Heart left ventricle (tissue), 16 donors: ENCODE measurements at regions not wholly inside any gene's neighbourhood (a gene's known extent, or its start where the extent isn't known, plus 50 kb on each side); places are given as distances from the start of the nearest gene placed in this dataset.

ENCODE experiments used
- ATAC-seq, 4 donors: fragments of 200-7000 bp; cut with Tn5 transposase; one replicate each; pipeline ENCODE4 v1.9.1; 2020 to 2022; ENCODE audit warnings: moderate library complexity in 4 of 4, mild to moderate bottlenecking in 3 of 4, moderate number of reproducible peaks in 1 of 4
- DNase-seq, 5 donors: peaks; one replicate each; pipeline ENCODE4 v3.0.0-alpha.2; 2020
- H3K27ac ChIP-seq, 12 donors: fragments of 200-600 bp; sonication (generic) in 4 of 12; one replicate each; pipeline versions ENCODE4 v1.5.0 to v1.8.0; 2016 to 2022; ENCODE audit warnings: mild to moderate bottlenecking in 2 of 12
- H3K27me3 ChIP-seq, 9 donors: fragments of 200-600 bp; sonication (generic) in 2 of 9; one replicate each; pipeline versions ENCODE4 v1.5.1 to v1.8.0; 2016 to 2022; ENCODE audit warnings: mild to moderate bottlenecking in 3 of 9
- H3K36me3 ChIP-seq, 9 donors: fragments of 200-600 bp; sonication (generic) in 2 of 9; one replicate each; pipeline versions ENCODE4 v1.5.0 to v1.8.0; 2018 to 2022; ENCODE audit warnings: mild to moderate bottlenecking in 2 of 9
- H3K4me1 ChIP-seq, 12 donors: fragments of 200-600 bp; sonication (generic) in 4 of 12; one replicate each; pipeline versions ENCODE4 v1.5.0 to v1.8.0; 2016 to 2022; ENCODE audit warnings: mild to moderate bottlenecking in 3 of 12
- H3K4me3 ChIP-seq, 12 donors: fragments of 200-600 bp; sonication (generic) in 4 of 12; one replicate each; pipeline versions ENCODE4 v1.5.0 to v1.8.0; 2017 to 2022; ENCODE audit warnings: mild to moderate bottlenecking in 9 of 12, moderate library complexity in 4 of 12
- H3K9me3 ChIP-seq, 12 donors: fragments of 200-600 bp; sonication (generic) in 4 of 12; one replicate each; pipeline versions ENCODE4 v1.5.0 to v1.8.0; 2016 to 2022; ENCODE audit warnings: mild to moderate bottlenecking in 1 of 12
- POLR2A ChIP-seq, 2 donors: fragments of 450-650 bp; IDR thresholded peaks; one replicate each; pipeline ENCODE4 v1.6.1; 2017; ENCODE audit warnings: antibody characterized with exemption in 2 of 2, mild to moderate bottlenecking in 2 of 2, moderate library complexity in 2 of 2
- WGBS, 4 donors: extraction: QIAGEN DNeasy Blood & Tissue Kit in 2 of 4; methylation state at CpG; one replicate each; pipeline versions ENCODE4 v1.1.5 to v1.1.7; 2013 to 2018; 5-methylcytosine and 5-hydroxymethylcytosine counted together
- intact Hi-C, 10 donors: fragments of 100-400 bp; cut with DNase I; formaldehyde crosslinking; loops; one replicate each; pipeline versions ENCODE4 v1.11.1 to v1.14.2; 2022
- TF ChIP-seq, protein P1 (sequence below), 12 donors: fragments of 200-600 bp; sonication (generic) in 4 of 12; IDR thresholded peaks; one replicate each; pipeline versions ENCODE4 v1.5.0 to v1.8.0; 2018 to 2022; ENCODE audit warnings: antibody characterized with exemption in 12 of 12, mild to moderate bottlenecking in 5 of 12
- donor health status: ischemic (EF 13 %, LVEDD 7.1; RV severe dilation, severe dysfunction).
- donor health status: healthy with polysubstance abuse.
- donor health status: DM: no; HTN: yes; CAD: no.
- donor health status: DM: no; HTN: no; CAD: no.
- donor health status: ischemic (EF 25% LVEDD 6.9; RV normal size, moderate dysfunction).
- donor health status: ischemic (EF 25% LVEDD 5.7; RV mildly dilated, moderate dysfunction).
- donor health status: healthy.
- donor health status: DM: yes; HTN: yes; CAD: no.
- donor health status: ischemic (EF 35%, LVEDD 5.7; RV mildly dilated, moderate dysfunction).
- donor health status: nonischemic (EF 11% LVEDD 7.7; RV severe dilation, severe dysfunction).
- donor health status: DM: yes; HTN: yes; CAD: no.
- donor health status: PGD.
- donor health status: ischemic (EF 29% LVEDD 5.4; RV normal size, mild dysfunction).
- donor health status: nonischemic (EF 23%, LVEDD 6.1; RV moderate dilation, normal function).

DNA sequence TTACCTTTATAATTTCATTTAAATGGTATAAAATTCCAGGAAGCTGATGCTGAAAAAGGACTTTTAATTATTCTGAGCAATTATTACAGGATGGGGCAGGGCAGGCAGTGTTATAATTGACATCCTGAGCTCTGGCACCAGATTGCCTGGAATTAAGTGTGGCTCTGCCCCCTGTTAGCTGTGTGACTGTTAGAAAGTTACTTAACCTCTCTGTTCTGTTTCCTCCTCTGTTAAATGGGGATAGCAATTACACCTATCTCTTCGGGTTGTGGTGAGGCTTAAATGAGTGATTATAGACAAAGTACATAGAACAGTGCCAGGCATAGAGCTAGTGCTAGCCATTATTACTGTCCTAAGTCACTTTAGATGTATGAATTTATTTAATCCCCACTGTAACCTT, 327.3 kb downstream of the SMAD2 start:
- ATAC-seq = no peak
- no peak for TF ChIP-seq POLR2A (IDR thresholded peaks at IDR 0.05)
- TF ChIP-seq, protein P1, sequence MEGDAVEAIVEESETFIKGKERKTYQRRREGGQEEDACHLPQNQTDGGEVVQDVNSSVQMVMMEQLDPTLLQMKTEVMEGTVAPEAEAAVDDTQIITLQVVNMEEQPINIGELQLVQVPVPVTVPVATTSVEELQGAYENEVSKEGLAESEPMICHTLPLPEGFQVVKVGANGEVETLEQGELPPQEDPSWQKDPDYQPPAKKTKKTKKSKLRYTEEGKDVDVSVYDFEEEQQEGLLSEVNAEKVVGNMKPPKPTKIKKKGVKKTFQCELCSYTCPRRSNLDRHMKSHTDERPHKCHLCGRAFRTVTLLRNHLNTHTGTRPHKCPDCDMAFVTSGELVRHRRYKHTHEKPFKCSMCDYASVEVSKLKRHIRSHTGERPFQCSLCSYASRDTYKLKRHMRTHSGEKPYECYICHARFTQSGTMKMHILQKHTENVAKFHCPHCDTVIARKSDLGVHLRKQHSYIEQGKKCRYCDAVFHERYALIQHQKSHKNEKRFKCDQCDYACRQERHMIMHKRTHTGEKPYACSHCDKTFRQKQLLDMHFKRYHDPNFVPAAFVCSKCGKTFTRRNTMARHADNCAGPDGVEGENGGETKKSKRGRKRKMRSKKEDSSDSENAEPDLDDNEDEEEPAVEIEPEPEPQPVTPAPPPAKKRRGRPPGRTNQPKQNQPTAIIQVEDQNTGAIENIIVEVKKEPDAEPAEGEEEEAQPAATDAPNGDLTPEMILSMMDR (IDR thresholded peaks at IDR 0.05) = no peak
- intact Hi-C loops = no loop called here
- DNase-seq = no peak
- Histone ChIP-seq H3K9me3 (no peaks in the 10 kb centered on the region), H3K27me3 (no peaks in the 10 kb centered on the region), H3K4me1 (no peaks in the 10 kb centered on the region), H3K27ac (no peak overlapping the region), H3K36me3 (no peaks in the 10 kb centered on the region), H3K4me3 (no peak overlapping the region)
- 55 to 92% (median 77%) methylated on average over 1 of the region's 1 CpG for WGBS, 4 donors

DNA sequence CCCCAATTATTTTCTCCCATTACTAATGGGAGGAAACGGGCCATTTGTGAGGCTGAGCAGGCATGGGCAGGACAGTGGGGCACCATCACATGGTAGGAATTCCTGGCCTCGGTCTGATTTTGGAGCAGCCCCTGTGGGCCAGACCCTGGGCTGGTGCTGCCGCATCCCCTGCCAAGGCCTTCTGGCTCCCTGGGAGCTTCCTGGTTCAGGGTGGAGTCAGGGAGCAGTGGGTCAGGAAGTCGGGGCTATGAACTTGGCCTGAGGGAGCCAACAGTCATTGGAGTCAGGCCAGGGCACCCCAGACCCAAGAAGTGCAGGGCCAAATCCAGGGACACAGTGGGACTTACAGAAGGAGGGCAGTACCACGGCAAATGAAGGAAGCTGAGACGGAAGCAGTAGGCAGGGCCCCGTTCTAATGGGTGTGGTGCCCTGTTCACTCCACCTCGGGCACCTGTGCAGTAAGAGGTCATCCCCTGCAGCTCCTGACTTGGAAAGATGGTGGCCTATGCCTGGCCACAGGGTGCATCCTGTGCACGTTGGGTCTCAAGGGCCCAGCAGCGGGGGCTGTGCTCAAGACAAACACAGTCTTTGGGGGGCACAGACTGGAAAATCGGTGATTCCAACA, 328.1 kb downstream of the SMAD2 start:
- Histone ChIP-seq H3K9me3 (no peaks in the 10 kb centered on the region), H3K27me3 (peaks cover 0 to 2% (median 0%) of the 10 kb centered on the region in 9 donors), H3K27ac (no peak overlapping the region), H3K36me3 (no peaks in the 10 kb centered on the region), H3K4me3 (no peak overlapping the region), H3K4me1 (no peaks in the 10 kb centered on the region)
- no peak for DNase-seq
- intact Hi-C loops = no loop called here
- no peak for ATAC-seq
- TF ChIP-seq, protein P1 (IDR thresholded peaks at IDR 0.05) = no peak
- no peak for TF ChIP-seq POLR2A (IDR thresholded peaks at IDR 0.05)
- WGBS, 4 donors = 73 to 88% (median 75%) methylated on average over 11 of the region's 11 CpGs

DNA sequence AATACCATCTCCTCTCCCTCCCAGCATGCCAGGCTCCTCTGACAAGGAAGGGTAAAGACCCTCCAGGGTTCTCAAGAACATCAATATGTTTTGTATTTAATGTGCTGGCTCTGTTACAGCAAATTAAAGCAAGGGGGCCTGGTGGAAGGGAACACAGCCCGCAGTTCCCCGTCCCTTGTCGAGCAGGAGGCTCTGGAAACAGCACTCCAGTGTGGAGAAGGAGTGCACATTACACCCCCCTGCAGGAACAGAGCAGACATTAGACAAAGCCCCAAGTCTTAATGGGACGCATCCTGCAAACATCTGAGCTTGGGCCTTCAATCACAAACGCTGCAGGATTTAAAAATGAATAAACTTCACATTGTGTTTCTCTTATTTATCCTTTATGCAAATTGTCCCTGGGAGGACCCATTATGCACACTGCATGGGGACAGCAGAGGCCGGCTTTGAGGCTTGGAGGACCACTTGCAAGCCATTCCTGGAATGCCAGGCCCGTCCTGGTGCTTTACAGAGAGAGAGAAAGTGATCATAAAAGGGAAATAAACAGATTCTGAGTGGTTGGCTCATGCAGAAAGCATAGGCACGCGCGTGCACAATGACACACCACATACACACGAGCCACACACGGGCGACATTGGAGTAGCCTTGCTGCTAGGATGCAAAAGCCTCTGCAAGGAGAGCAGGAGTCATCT, 328.7 kb downstream of the SMAD2 start:
- Histone ChIP-seq H3K4me1 (no peaks in the 10 kb centered on the region), H3K27me3 (peaks cover 0 to 6% (median 0%) of the 10 kb centered on the region in 9 donors), H3K27ac (no peak overlapping the region), H3K4me3 (no peak overlapping the region), H3K36me3 (no peaks in the 10 kb centered on the region), H3K9me3 (no peaks in the 10 kb centered on the region)
- ATAC-seq (no peak), DNase-seq (no peak)
- no peak for TF ChIP-seq POLR2A (IDR thresholded peaks at IDR 0.05)
- TF ChIP-seq, protein P1 (IDR thresholded peaks at IDR 0.05) = no peak
- intact Hi-C loops = no loop called here
- WGBS, 4 donors = 69 to 79% (median 75%) methylated on average over 13 of the region's 13 CpGs

DNA sequence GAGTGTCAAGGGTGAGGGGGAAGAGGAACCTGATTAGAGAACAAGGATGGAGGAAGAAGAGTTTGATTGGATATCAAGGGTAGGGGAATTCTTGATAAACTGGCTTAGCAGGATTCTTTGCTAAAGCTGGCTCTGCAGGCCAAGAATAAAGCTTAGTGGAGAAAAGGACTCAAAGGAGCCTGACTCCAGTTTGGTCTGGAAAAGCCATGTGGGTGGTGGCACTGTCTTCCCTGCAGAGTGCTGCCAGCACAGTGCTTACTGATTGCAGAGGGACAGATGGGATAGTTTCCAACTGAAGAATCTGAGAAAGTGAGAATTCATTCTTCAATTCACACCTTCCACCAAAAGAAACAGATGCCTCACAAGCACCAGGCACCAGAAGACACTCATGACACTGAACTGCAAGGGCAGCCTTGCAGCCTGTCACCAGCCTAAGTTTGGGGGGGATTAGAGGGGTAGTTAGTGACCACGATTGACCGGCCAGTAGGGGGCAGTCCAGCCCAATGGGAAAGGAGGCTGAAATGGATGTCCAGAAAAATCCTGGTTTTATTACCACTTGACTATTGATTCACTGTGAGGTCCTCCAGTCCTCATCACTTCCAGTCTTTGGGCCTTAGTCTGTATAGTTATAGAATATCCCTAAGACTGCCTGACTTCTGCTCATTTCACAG, 334.5 kb downstream of the SMAD2 start:
- no peak overlapping the region for H3K27ac ChIP-seq
- H3K36me3 ChIP-seq = no peaks in the 10 kb centered on the region
- WGBS, 4 donors = 0 to 1% (median 0%) methylated on average over 2 of the region's 2 CpGs
- peaks cover 0 to 47% (median 14%) of the 10 kb centered on the region in 9 donors for H3K27me3 ChIP-seq
- peaks cover 0 to 6% (median 0%) of the 10 kb centered on the region in 12 donors for H3K9me3 ChIP-seq
- H3K4me3 ChIP-seq = no peak overlapping the region
- intact Hi-C loops = loop anchor here in 1 of 10 donors (2.0 kb wide), 1 partner anchor 153 kb away; no protein-coding TSS in a partner anchor
- ATAC-seq = no peak
- TF ChIP-seq POLR2A (IDR thresholded peaks at IDR 0.05) = no peak
- TF ChIP-seq, protein P1 (IDR thresholded peaks at IDR 0.05) = peak in 7 of 12 donors; percentile 6 to 32 (median 17)
- no peak for DNase-seq
- H3K4me1 ChIP-seq = no peaks in the 10 kb centered on the region
